ENCODE measurements at regions not wholly inside any gene's neighbourhood (a gene's known extent, or its start where the extent isn't known, plus 50 kb on each side); places are given as distances from the start of the nearest gene placed in this dataset.
"Not testable (repeated sequence)": the region's sequence is repeated elsewhere in the genome, so short reads cannot be mapped to it uniquely, and the experiment has no call there.

- H2BK12ac ChIP-seq (ENCODE audit: low read length in 2 of 2); H2AFZ ChIP-seq (ENCODE audit: low read depth, low read length); H3K23ac ChIP-seq (ENCODE audit: low read length in 2 of 2); H4K8ac ChIP-seq (ENCODE audit: low read length); H3K79me1 ChIP-seq (replicated peaks; ENCODE audit: low read length, poor library complexity, severe bottlenecking); DNase-seq; H3K36me3 ChIP-seq (ENCODE audit: control insufficient read depth in 1 of 2, insufficient read depth in 2 of 2, low read depth in 1 of 2, low read length in 2 of 2); H3K18ac ChIP-seq (ENCODE audit: low read depth in 1 of 2, low read length in 2 of 2); H2AK5ac ChIP-seq (ENCODE audit: low read length, severe bottlenecking); H2BK120ac ChIP-seq (ENCODE audit: low read depth, low read length); H3K14ac ChIP-seq (ENCODE audit: low read length in 2 of 2); H3K4me3 ChIP-seq (ENCODE audit: insufficient read depth in 1 of 2, low read depth in 1 of 2, low read length in 2 of 2); H3K27ac ChIP-seq (ENCODE audit: low read length, poor library complexity, severe bottlenecking); H3K4me1 ChIP-seq (ENCODE audit: control insufficient read depth, insufficient read depth, low read depth, low read length); H3K9ac ChIP-seq (ENCODE audit: low read length); H4K91ac ChIP-seq (ENCODE audit: low read length); H3K27me3 ChIP-seq (ENCODE audit: control insufficient read depth in 1 of 2, insufficient read depth in 1 of 2, low read length in 2 of 2); H3K4ac ChIP-seq (ENCODE audit: low read depth in 1 of 2, low read length in 2 of 2); H3K9me3 ChIP-seq (ENCODE audit: control insufficient read depth, low read length); H2BK5ac ChIP-seq (ENCODE audit: low read depth, low read length, poor library complexity, severe bottlenecking); H3K4me2 ChIP-seq (ENCODE audit: low read length, poor library complexity, severe bottlenecking); H2BK15ac ChIP-seq (ENCODE audit: low read depth, poor library complexity, severe bottlenecking): not testable (repeated sequence)
- WGBS = 87% methylated on average over 4 of the region's 4 CpGs
These were observed 182.5 kb downstream of the RNF144A start for GRCh38 chr2:7099687-7100086.

GRCh38 chr2:7102826-7103225, 185.6 kb downstream of the RNF144A start:
- Histone ChIP-seq H3K18ac (ENCODE audit: low read depth in 1 of 2, low read length in 2 of 2) (no peak overlapping the region), H3K27ac (ENCODE audit: low read length, poor library complexity, severe bottlenecking) (no peak overlapping the region), H2AK5ac (ENCODE audit: low read length, severe bottlenecking) (no peak overlapping the region), H3K79me1 (replicated peaks; ENCODE audit: low read length, poor library complexity, severe bottlenecking) (no peaks in the 10 kb centered on the region), H3K4ac (ENCODE audit: low read depth in 1 of 2, low read length in 2 of 2) (no peak overlapping the region), H3K36me3 (ENCODE audit: control insufficient read depth in 1 of 2, insufficient read depth in 2 of 2, low read depth in 1 of 2, low read length in 2 of 2) (no peaks in the 10 kb centered on the region), H4K8ac (ENCODE audit: low read length) (no peak overlapping the region), H3K9me3 (ENCODE audit: control insufficient read depth, low read length) (no peaks in the 10 kb centered on the region), H2AFZ (ENCODE audit: low read depth, low read length) (no peak overlapping the region), H2BK15ac (ENCODE audit: low read depth, poor library complexity, severe bottlenecking) (no peak overlapping the region), H3K4me3 (ENCODE audit: insufficient read depth in 1 of 2, low read depth in 1 of 2, low read length in 2 of 2) (no peak overlapping the region), H2BK5ac (ENCODE audit: low read depth, low read length, poor library complexity, severe bottlenecking) (no peak overlapping the region), H2BK12ac (ENCODE audit: low read length in 2 of 2) (no peak overlapping the region), H3K23ac (ENCODE audit: low read length in 2 of 2) (no peak overlapping the region), H4K91ac (ENCODE audit: low read length) (no peak overlapping the region), H3K14ac (ENCODE audit: low read length in 2 of 2) (no peak overlapping the region), H2BK120ac (ENCODE audit: low read depth, low read length) (no peak overlapping the region), H3K4me1 (ENCODE audit: control insufficient read depth, insufficient read depth, low read depth, low read length) (no peaks in the 10 kb centered on the region), H3K4me2 (ENCODE audit: low read length, poor library complexity, severe bottlenecking) (no peak overlapping the region), H3K9ac (ENCODE audit: low read length) (no peak overlapping the region), H3K27me3 (ENCODE audit: control insufficient read depth in 1 of 2, insufficient read depth in 1 of 2, low read length in 2 of 2) (no peaks in the 10 kb centered on the region)
- DNase-seq = no peak
- WGBS = 88% methylated on average over 4 of the region's 4 CpGs

DNA sequence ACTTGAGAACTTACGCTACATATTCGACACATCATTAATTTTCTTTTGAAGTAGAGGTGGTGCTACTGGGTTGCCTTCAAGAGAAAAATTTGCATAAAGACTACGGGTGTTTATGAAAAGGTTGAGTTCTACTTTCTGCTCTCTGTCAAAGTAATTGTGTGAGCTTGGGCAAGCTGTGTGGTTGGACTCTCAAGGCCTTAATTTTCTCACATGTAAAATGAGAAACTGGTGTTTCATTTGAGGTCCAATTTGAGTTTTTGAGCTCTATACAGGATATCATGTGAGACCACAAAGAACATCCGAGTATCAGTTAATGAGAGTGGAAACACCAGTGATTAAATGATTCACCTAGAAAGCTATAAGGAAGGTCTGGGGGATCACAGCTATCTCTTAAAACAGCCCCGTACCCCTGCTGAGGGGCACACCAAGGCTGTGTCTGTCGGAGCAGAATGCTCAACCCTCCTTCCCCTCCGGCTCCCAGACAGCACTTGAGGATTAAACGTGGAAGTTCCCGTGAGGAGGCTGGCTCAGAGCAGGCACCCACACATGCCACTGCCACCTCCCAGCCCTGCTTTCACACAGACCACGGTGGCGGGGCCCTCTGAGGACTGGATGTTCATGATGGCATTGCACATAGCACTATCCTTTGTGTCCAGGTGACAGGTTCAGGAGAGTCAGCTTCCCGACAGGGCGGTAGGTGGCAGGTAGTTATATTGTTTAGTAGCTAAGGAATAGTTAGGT, 191.8 kb downstream of the RNF144A start:
- no peak overlapping the region for H2AK5ac ChIP-seq (ENCODE audit: low read length, severe bottlenecking)
- no peak for DNase-seq
- H3K23ac ChIP-seq (ENCODE audit: low read length in 2 of 2) = no peak overlapping the region
- H4K91ac ChIP-seq (ENCODE audit: low read length) = no peak overlapping the region
- H3K14ac ChIP-seq (ENCODE audit: low read length in 2 of 2) = no peak overlapping the region
- H2AFZ ChIP-seq (ENCODE audit: low read depth, low read length) = no peak overlapping the region
- no peak overlapping the region for H2BK120ac ChIP-seq (ENCODE audit: low read depth, low read length)
- no peaks in the 10 kb centered on the region for H3K27me3 ChIP-seq (ENCODE audit: control insufficient read depth in 1 of 2, insufficient read depth in 1 of 2, low read length in 2 of 2)
- no peaks in the 10 kb centered on the region for H3K36me3 ChIP-seq (ENCODE audit: control insufficient read depth in 1 of 2, insufficient read depth in 2 of 2, low read depth in 1 of 2, low read length in 2 of 2)
- H3K79me1 ChIP-seq (replicated peaks; ENCODE audit: low read length, poor library complexity, severe bottlenecking) = no peaks in the 10 kb centered on the region
- no peak overlapping the region for H2BK15ac ChIP-seq (ENCODE audit: low read depth, poor library complexity, severe bottlenecking)
- no peak overlapping the region for H4K8ac ChIP-seq (ENCODE audit: low read length)
- H3K27ac ChIP-seq (ENCODE audit: low read length, poor library complexity, severe bottlenecking) = no peak overlapping the region
- peak overlapping the region in 1 of 2 experiments; percentile 19 for H2BK12ac ChIP-seq (ENCODE audit: low read length in 2 of 2)
- no peak overlapping the region for H3K18ac ChIP-seq (ENCODE audit: low read depth in 1 of 2, low read length in 2 of 2)
- no peak overlapping the region for H3K4me2 ChIP-seq (ENCODE audit: low read length, poor library complexity, severe bottlenecking)
- WGBS = 87% methylated on average over 13 of the region's 13 CpGs
- H3K4ac ChIP-seq (ENCODE audit: low read depth in 1 of 2, low read length in 2 of 2) = no peak overlapping the region
- no peaks in the 10 kb centered on the region for H3K4me1 ChIP-seq (ENCODE audit: control insufficient read depth, insufficient read depth, low read depth, low read length)
- no peaks in the 10 kb centered on the region for H3K9me3 ChIP-seq (ENCODE audit: control insufficient read depth, low read length)
- no peak overlapping the region for H2BK5ac ChIP-seq (ENCODE audit: low read depth, low read length, poor library complexity, severe bottlenecking)
- H3K4me3 ChIP-seq (ENCODE audit: insufficient read depth in 1 of 2, low read depth in 1 of 2, low read length in 2 of 2) = no peak overlapping the region
- H3K9ac ChIP-seq (ENCODE audit: low read length) = no peak overlapping the region

GRCh38 chr2:7109533-7109885, 192.3 kb downstream of the RNF144A start:
- Histone ChIP-seq H3K18ac (ENCODE audit: low read depth in 1 of 2, low read length in 2 of 2) (no peak overlapping the region), H3K23ac (ENCODE audit: low read length in 2 of 2) (no peak overlapping the region), H2BK12ac (ENCODE audit: low read length in 2 of 2) (no peak overlapping the region), H3K36me3 (ENCODE audit: control insufficient read depth in 1 of 2, insufficient read depth in 2 of 2, low read depth in 1 of 2, low read length in 2 of 2) (no peaks in the 10 kb centered on the region), H2BK5ac (ENCODE audit: low read depth, low read length, poor library complexity, severe bottlenecking) (no peak overlapping the region), H3K27me3 (ENCODE audit: control insufficient read depth in 1 of 2, insufficient read depth in 1 of 2, low read length in 2 of 2) (no peaks in the 10 kb centered on the region), H4K91ac (ENCODE audit: low read length) (no peak overlapping the region), H3K79me1 (replicated peaks; ENCODE audit: low read length, poor library complexity, severe bottlenecking) (no peaks in the 10 kb centered on the region), H3K9ac (ENCODE audit: low read length) (no peak overlapping the region), H3K4ac (ENCODE audit: low read depth in 1 of 2, low read length in 2 of 2) (no peak overlapping the region), H2AK5ac (ENCODE audit: low read length, severe bottlenecking) (no peak overlapping the region), H3K14ac (ENCODE audit: low read length in 2 of 2) (no peak overlapping the region), H2AFZ (ENCODE audit: low read depth, low read length) (no peak overlapping the region), H4K8ac (ENCODE audit: low read length) (no peak overlapping the region), H3K9me3 (ENCODE audit: control insufficient read depth, low read length) (no peaks in the 10 kb centered on the region), H3K4me3 (ENCODE audit: insufficient read depth in 1 of 2, low read depth in 1 of 2, low read length in 2 of 2) (no peak overlapping the region), H2BK120ac (ENCODE audit: low read depth, low read length) (no peak overlapping the region), H2BK15ac (ENCODE audit: low read depth, poor library complexity, severe bottlenecking) (no peak overlapping the region), H3K27ac (ENCODE audit: low read length, poor library complexity, severe bottlenecking) (no peak overlapping the region), H3K4me2 (ENCODE audit: low read length, poor library complexity, severe bottlenecking) (no peak overlapping the region), H3K4me1 (ENCODE audit: control insufficient read depth, insufficient read depth, low read depth, low read length) (no peaks in the 10 kb centered on the region)
- WGBS = 67% methylated on average over 2 of the region's 6 CpGs
- no peak for DNase-seq

All from mesenchymal stem cell (in vitro differentiated cells and primary cell).